Osteoblast (primary cell): ENCODE measurements at regions not wholly inside any gene's neighbourhood (a gene's known extent, or its start where the extent isn't known, plus 50 kb on each side); places are given as distances from the start of the nearest gene placed in this dataset.
"Not testable (repeated sequence)": the region's sequence is repeated elsewhere in the genome, so short reads cannot be mapped to it uniquely, and the experiment has no call there.

Experiments
- DNase-seq: peaks from one replicate; pipeline ENCODE4 v3.0.0; 2011; ENCODE audit warnings: low spot score, mixed read lengths; ENCODE audit not compliant: insufficient read length; ENCODE audit errors: missing footprints
- H2AFZ ChIP-seq: 2 replicates; pipeline ENCODE4 v1.6.0; 2011; ENCODE audit warnings: mild to moderate bottlenecking, low read length
- H3K27ac ChIP-seq: 2 replicates; pipeline ENCODE4 v1.5.1; 2011; ENCODE audit warnings: mild to moderate bottlenecking, low read depth, low read length, moderate library complexity
- H3K27me3 ChIP-seq: 2 replicates; pipeline ENCODE4 v1.6.0; 2012; ENCODE audit warnings: mild to moderate bottlenecking, control low read depth, inconsistent platforms, low read length, moderate library complexity; ENCODE audit not compliant: insufficient read depth
- H3K36me3 ChIP-seq: 2 replicates; pipeline ENCODE4 v1.5.1; 2011; ENCODE audit warnings: mild to moderate bottlenecking, low read length, control low read depth, moderate library complexity; ENCODE audit not compliant: insufficient read depth
- H3K4me1 ChIP-seq: 2 replicates; pipeline ENCODE4 v1.5.1; 2011; ENCODE audit warnings: mild to moderate bottlenecking, low read length, control low read depth, moderate library complexity; ENCODE audit not compliant: insufficient read depth
- H3K4me2 ChIP-seq: 2 replicates; pipeline ENCODE4 v1.6.0; 2011; ENCODE audit warnings: mild to moderate bottlenecking, low read length; ENCODE audit not compliant: insufficient read depth
- H3K4me3 ChIP-seq: fragments of 200-600 bp; sonication (generic); 3 replicates; pipeline ENCODE4 v1.5.1; 2012; ENCODE audit warnings: mild to moderate bottlenecking, low read length, inconsistent platforms; ENCODE audit not compliant: insufficient read depth
- H3K79me2 ChIP-seq: 2 replicates; pipeline ENCODE4 v1.6.0; 2012; ENCODE audit warnings: mild to moderate bottlenecking, low read length, control low read depth, inconsistent platforms; ENCODE audit not compliant: insufficient read depth
- H3K9me3 ChIP-seq: 2 replicates; pipeline ENCODE4 v1.5.1; 2011; ENCODE audit warnings: low read depth, low read length, control low read depth
- H4K20me1 ChIP-seq: 2 replicates; pipeline ENCODE4 v1.6.0; 2012; ENCODE audit warnings: mild to moderate bottlenecking, low read length, control low read depth; ENCODE audit not compliant: insufficient read depth
- CTCF ChIP-seq: IDR thresholded peaks from 2 replicates; pipeline ENCODE4 v1.5.1; 2011; ENCODE audit warnings: mild to moderate bottlenecking, low read depth, low read length, moderate library complexity; ENCODE audit errors: extremely low read depth

DNA sequence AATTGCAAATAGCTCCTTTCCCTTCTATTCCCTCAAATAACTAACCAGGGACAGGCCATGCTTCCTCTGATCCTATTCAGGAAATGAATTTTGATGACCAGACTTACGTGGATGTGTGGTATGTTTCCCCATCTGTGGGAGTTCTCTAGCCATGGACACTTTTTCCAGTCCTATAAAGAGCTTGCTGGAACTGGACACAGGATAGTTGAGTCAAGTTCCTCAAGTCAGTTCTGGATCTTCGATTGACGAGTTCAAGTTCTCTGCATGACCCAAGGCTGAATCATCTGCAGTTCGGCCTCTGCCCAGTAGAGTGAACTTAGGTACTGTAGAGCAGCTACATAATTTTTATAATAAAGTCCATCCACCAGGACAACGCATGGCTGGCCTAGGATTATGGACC, 52.7 kb upstream of the CCND1 start:
- Histone ChIP-seq H2AFZ (no peak overlapping the region), H3K9me3 (no peaks in the 10 kb centered on the region), H3K4me2 (peak overlapping the region; percentile 8)

GRCh38 chr11:69590088-69590487, 50.9 kb upstream of the CCND1 start:
- H3K27me3 ChIP-seq, H4K20me1 ChIP-seq, DNase-seq: not testable (repeated sequence)

More for the DNA sequence above, 52.7 kb upstream of the CCND1 start:
- Histone ChIP-seq H3K36me3 (no peaks in the 10 kb centered on the region), H3K27me3 (no peaks in the 10 kb centered on the region), H3K4me1 (peaks cover 15% of the 10 kb centered on the region), H3K27ac (peak overlapping the region; percentile 78), H4K20me1 (no peaks in the 10 kb centered on the region), H3K79me2 (no peaks in the 10 kb centered on the region), H3K4me3 (no peak overlapping the region)
- peak; percentile 92 for DNase-seq
- peak; percentile 60 for TF ChIP-seq CTCF

More at GRCh38 chr11:69590088-69590487, 50.9 kb upstream of the CCND1 start:
- H3K4me1 ChIP-seq = peaks cover 15% of the 10 kb centered on the region
- not testable (repeated sequence) for H3K79me2 ChIP-seq, H3K36me3 ChIP-seq, H2AFZ ChIP-seq, H3K4me2 ChIP-seq, H3K4me3 ChIP-seq, H3K27ac ChIP-seq, H3K9me3 ChIP-seq
